ENCODE measurements at regions not wholly inside any gene's neighbourhood (a gene's known extent, or its start where the extent isn't known, plus 50 kb on each side); places are given as distances from the start of the nearest gene placed in this dataset.
A peak's percentile ranks its signal among the peaks of the same experiment; 100 is the strongest.

DNA sequence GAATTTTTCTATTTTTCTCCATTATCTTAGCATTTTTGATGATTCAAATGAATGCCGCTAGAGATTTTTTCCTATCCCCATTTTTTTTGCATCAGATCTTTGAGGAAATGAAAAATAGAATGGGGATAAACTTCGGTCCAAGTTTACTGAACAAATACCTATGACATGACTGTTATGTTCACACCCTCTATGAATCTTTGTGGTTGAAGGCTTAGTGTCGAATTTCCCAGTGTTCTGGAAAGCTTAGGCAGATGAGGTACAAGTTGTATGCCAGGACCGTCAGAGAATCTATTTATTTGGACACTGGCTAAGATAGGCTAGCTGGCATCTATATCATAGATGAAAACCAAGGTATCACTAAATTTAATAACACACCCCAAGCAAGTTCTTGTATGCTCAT, 123.4 kb downstream of the SPCS3 start:
- DNase-seq (ENCODE audit: low spot score) = peak; percentile 37

- DNase-seq (ENCODE audit: low spot score) = no peak
Observed at GRCh38 chr4:176443646-176444409, 124.1 kb downstream of the SPCS3 start.

- DNase-seq (ENCODE audit: low spot score) = no peak
Observed at GRCh38 chr4:176444741-176445140, 125.0 kb downstream of the SPCS3 start.

DNA sequence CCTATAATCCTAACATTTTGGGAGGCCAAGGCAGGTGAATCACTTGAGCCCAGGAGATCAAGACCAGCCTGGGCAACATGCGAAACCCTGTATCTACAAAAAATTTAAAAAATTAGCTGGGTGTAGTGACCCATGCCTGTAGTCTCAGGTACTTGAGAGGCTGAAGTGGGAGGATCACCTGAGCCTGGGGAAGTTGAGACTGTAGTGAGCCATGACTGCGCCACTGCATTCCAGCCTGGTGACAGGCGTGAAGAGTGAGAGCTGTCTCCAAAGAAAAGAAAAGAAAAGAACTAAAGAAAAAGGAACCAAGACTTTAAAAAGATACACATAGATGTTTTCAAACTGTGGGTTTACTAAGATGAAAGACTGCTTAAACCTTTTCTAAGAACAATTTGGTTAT, 129.0 kb downstream of the SPCS3 start:
- no peak for DNase-seq (ENCODE audit: low spot score)

- DNase-seq (ENCODE audit: low spot score) = no peak
Observed at GRCh38 chr4:176451443-176451842, 131.7 kb downstream of the SPCS3 start.

DNA sequence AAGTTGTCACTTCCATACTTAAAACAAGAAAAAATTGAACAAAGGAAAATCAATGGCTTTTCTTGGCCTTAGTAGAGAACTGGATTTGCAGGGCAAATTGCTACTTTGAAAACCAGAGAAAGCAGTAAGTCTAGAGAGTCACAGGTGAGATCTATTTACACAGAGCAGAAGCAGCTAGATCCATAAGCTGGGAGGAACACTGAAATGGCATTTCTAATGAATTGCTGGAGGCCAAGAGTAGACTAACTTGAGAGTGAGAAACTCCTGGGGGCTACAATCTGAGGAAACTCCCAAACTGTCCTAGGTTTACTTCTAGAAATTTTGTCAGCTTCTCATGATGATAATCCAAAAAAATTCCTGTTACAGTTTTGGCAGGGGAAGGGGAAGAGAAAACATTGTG, 133.3 kb downstream of the SPCS3 start:
- no peak for DNase-seq (ENCODE audit: low spot score)

DNA sequence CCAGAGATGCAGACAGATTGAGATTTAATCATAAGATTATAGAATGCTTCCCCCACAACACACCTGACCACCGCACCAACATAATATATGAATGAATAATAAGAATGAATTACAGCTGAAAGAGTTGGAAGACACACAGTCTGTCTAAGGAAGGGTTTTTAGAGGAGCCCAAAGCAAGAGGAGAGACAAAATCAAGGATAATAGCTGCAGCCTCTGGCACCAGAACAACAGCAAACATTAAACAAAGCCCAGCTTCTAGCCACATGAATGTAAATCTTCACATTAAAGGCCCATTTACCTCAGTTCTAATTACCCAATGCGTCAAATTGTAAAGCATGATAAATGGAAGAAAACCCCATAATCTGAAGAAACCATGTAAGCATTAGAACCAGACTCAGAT, 133.9 kb downstream of the SPCS3 start:
- no peak for DNase-seq (ENCODE audit: low spot score)

DNA sequence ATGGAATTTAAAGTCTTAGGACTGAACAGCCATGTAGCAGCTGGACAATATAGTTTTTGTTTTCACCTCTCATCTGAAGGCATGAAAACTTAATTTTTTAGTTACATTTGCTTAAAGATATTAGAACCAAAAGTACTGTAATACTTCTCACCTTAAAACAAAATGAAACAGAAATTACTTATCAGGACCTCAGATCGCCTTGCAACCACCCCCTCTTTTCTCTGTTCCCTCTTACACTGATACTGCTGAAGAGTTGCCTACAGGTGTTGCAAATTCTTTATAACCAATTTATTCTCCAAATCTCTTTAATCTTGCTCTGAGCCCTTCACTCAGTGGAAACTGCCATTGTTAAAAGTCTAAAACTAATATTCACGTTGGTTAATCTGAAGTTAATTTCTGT, 145.0 kb downstream of the SPCS3 start:
- no peak for DNase-seq (ENCODE audit: low spot score)

- DNase-seq (ENCODE audit: low spot score) = no peak
Observed at GRCh38 chr4:176467001-176467400, 147.2 kb downstream of the SPCS3 start.

- DNase-seq (ENCODE audit: low spot score) = no peak
Observed at GRCh38 chr4:176469546-176469945, 149.8 kb downstream of the SPCS3 start.

- no peak for DNase-seq (ENCODE audit: low spot score)
Observed at GRCh38 chr4:176470671-176471070, 150.9 kb downstream of the SPCS3 start.

DNA sequence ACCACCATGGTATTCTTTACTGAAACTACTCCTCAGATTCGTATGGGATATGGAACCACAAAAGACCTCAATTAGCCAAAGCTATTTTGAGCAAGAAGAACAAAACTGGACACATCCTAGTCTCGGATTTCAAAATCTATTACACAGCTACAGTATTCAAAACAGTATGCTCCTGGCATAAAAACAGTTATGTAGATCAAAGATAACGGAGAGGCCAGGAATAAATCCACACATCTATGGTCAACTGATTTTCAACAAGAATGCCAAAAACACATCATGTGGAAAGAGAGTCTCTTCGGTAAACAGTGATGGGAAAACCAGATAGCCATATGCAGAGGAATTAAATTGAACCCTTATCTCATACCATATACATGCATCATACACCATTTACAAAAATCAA, 155.3 kb downstream of the SPCS3 start:
- no peak for DNase-seq (ENCODE audit: low spot score)

DNA sequence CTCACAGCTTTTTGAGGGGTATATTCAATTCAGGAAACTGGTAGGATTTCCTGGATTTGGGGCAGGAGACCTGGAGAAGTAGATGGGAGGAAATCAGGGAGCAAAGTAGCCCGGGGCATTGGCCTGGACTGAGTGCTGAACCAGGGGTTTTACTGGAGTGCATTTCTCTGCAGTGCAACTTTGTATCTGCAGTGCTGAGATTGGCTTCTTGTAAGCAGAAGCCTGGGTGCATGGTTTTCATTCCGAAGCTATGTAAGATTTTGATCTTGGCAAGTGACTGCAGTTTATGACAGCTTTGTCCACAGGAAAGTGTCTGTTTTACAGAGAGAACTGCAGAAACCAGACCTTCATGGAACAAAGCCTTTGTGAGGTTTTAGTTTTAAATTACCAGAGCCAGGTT, 158.3 kb downstream of the SPCS3 start:
- DNase-seq (ENCODE audit: low spot score) = no peak

- DNase-seq (ENCODE audit: low spot score) = no peak
Observed at GRCh38 chr4:176479767-176480166, 160.0 kb downstream of the SPCS3 start.

DNA sequence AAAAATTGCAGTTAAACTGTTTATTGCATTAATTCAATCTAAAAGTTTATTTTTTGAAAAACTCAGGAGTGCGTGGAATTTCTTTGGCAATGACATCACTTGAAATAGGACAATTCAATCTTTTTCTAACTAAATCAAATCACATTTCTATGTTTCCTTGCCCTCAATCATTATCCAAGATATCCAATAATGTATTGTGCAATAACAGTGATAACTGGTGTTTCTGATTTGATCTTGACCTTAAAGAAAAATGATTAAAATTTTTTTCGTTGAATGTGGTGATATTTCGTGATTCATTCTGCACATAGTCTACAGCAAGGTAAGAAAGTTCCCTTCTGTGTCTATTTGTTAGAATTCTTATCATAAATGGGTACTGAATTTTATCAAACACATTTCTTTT, 163.2 kb downstream of the SPCS3 start:
- no peak for DNase-seq (ENCODE audit: low spot score)

DNA sequence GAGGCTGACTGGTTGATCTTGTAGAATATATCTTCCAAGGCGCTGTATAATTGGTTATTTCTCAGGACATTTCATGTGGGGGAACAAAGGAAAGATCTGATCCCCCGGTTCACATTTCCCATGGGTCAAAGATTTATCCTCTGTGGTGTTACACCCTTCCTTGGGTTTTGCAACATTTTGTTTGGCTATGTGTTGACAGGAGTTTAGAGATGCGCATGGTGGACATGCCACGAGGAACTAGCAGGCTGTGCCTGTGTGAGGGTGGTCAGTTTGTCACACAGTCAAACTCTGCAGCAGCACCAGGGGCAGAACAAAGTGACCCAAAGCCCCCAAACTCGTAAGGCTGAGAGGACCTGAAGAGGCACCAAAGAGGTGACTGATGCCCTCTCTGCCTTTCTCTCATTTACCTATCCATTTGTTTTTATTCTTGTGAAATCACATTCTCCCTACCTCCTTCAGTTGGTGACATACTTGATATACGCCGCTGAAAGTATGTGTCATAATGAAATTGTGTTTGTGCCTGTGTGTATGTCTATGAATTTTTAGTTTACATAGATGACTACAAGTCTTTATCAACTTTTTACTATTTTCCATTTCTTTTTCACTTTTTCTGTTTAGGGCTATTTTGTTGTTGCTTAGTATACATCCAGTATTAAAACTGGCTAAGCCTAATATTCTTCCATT, 164.7 kb downstream of the SPCS3 start:
- no peak for DNase-seq (ENCODE audit: low spot score)

DNA sequence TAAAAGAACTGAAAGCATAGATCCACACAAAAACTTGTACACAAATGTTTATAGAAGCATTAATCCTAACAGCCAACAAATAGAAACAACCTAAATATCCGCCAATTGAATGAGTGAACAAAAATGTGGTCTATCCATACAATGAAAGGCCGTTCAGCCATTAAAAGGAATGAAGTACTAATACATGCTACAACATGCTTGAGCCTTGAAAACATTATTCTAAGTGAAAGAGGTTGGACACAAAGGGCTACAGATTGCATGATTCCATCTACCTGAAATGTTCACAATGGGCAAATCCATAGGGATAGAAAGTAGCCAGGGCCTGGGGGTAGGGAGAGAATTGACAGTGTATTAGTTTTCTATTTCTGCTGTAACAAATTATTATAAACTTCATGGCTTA, 169.2 kb downstream of the SPCS3 start:
- no peak for DNase-seq (ENCODE audit: low spot score)

GRCh38 chr4:176492646-176493302, 173.0 kb downstream of the SPCS3 start:
- no peak for DNase-seq (ENCODE audit: low spot score)

DNA sequence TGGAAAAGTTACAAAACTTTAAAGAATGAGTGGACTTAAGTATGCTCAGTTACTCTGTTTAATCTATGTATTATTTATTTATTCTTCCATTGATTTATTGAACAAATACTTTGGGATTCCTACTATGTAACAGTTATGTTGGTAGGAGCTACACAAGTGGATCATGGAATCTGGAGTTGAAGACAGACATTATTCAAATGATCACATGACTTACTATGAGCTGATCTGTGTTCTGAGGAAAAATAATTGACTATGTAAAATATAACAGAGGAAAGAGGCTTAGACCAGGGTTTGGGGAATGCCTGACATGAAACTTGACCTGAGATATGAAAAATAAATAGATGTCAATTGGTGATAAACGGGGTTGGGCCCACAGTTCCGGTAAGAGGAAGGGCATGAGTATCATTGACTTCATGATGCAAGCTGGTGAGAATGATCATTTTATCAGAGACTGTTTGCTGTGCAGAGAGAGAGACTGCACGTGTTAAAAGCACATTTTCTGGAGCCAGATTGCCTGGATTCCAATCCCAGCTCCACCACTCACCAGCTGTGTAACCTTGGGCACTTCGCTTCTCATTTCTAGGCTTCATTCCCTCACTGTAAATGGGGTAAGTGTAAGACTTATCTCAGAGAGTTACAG, 179.0 kb downstream of the SPCS3 start:
- DNase-seq (ENCODE audit: low spot score) = no peak

DNA sequence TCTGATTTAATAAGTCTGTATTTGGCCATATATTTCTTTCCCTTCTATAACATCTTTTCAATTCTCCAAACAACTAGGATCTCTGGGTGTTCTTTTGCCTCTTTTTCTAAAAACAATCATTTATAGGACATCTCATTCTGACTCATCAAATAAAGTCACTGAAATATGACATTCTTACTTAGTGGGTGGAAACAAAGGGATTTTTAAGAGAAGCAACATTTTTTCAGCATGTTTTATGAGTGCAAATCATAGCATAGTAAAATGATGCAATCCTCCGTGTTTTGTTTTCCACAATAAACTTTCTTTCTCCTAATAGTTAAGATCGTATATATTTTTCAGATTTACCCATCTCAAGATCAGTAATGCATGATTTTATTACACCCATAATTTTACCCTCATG, 179.8 kb downstream of the SPCS3 start:
- no peak for DNase-seq (ENCODE audit: low spot score)

- DNase-seq (ENCODE audit: low spot score) = no peak
Observed at GRCh38 chr4:176500894-176501293, 181.1 kb downstream of the SPCS3 start.

DNA sequence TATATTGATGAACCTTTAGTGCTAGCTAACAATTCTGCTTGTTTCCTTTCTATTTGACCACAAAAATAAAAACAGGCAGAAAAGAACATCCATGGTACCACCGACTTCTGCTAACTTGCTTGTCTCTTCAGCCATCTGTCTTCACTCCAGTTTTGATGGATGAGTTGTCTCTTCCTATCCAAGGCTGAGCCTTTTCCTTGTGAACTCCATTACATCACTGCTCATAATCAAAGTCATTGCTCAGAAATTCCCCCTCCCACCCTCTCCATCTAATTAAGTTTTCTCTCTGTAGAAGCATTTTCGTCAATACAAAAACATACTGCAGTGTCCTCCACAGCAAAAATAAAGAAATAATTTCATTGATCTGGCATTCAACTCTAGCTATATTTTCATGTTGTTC, 184.4 kb downstream of the SPCS3 start:
- DNase-seq (ENCODE audit: low spot score) = no peak
